ENCODE measurements at regions not wholly inside any gene's neighbourhood (a gene's known extent, or its start where the extent isn't known, plus 50 kb on each side); places are given as distances from the start of the nearest gene placed in this dataset.

GRCh38 chr5:125785407-125785806 is 637.8 kb upstream of the GRAMD2B start:
- 72 to 80% (median 73%) methylated on average over 2 of the region's 2 CpGs for WGBS, 4 donors
- intact Hi-C loops (cut with DNase I), result no loop called here
- H3K4me3 ChIP-seq, result no peak overlapping the region
- H3K27ac ChIP-seq, result no peak overlapping the region
- H3K4me1 ChIP-seq (replicated peaks in 1 of 2), result no peaks in the 10 kb centered on the region
- no peaks in the 10 kb centered on the region for H3K36me3 ChIP-seq (replicated peaks in 1 of 2)
- H3K9me3 ChIP-seq (replicated peaks in 1 of 3), result no peaks in the 10 kb centered on the region
- TF ChIP-seq CTCF (IDR thresholded peaks at IDR 0.05) (no peak), POLR2A (IDR thresholded peaks at IDR 0.05) (no peak)
- no peak for DNase-seq
- no peaks in the 10 kb centered on the region for H3K27me3 ChIP-seq

DNA sequence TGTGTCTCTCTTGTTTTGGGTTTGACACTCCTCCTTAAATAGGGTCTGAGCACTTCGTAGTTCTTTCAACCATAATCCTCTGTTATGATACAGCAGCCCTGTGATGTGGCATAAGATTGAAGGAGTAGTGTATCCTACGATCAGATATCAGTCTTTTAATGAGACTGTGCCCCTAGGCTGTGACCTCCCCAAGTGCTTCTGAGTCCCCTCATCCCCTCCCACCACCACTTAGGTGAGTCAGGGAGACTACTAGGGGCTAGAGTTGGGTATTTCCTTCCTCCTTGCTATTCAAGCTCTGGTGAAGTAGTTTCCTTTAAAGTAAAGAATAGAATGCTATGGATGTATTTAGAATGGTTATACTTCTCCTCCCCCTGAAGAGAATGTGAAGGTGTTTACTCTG is 637.2 kb upstream of the GRAMD2B start:
- 70 to 83% (median 76%) methylated on average over 2 of the region's 2 CpGs for WGBS, 4 donors
- no peaks in the 10 kb centered on the region for H3K36me3 ChIP-seq (replicated peaks in 1 of 2)
- H3K9me3 ChIP-seq (replicated peaks in 1 of 3), result no peaks in the 10 kb centered on the region
- H3K4me3 ChIP-seq, result no peak overlapping the region
- no peak for DNase-seq
- H3K27ac ChIP-seq, result no peak overlapping the region
- H3K4me1 ChIP-seq (replicated peaks in 1 of 2), result no peaks in the 10 kb centered on the region
- no peak for TF ChIP-seq CTCF (IDR thresholded peaks at IDR 0.05)
- TF ChIP-seq POLR2A (IDR thresholded peaks at IDR 0.05), result no peak
- H3K27me3 ChIP-seq, result no peaks in the 10 kb centered on the region
- intact Hi-C loops (cut with DNase I), result no loop called here

DNA sequence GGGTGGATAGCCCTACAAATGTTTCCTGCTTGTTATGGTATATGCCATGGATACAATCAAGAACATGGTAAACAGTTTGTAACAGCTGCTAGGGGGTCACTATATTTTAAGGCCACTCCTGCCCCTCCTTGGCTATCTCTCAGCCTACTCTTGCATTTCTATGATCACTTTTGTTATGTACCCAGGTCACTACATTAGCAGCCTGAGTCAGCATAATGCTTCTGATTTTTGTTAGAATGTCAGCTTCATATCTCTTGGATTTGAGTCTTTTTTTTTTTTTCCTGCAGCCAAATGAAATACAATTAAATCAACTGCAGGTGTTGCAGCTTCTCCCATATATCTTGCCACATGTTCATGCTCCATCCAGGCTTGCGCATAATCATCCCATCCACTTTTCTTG is 629.7 kb upstream of the GRAMD2B start:
- Histone ChIP-seq H3K9me3 (replicated peaks in 1 of 3) (no peaks in the 10 kb centered on the region), H3K4me1 (replicated peaks in 1 of 2) (no peaks in the 10 kb centered on the region), H3K27me3 (no peaks in the 10 kb centered on the region), H3K36me3 (replicated peaks in 1 of 2) (no peaks in the 10 kb centered on the region), H3K4me3 (no peak overlapping the region), H3K27ac (no peak overlapping the region)
- WGBS, 4 donors, result 92 to 100% (median 94%) methylated on average over 1 of the region's 1 CpG
- DNase-seq, result no peak
- intact Hi-C loops (cut with DNase I), result no loop called here
- TF ChIP-seq CTCF (IDR thresholded peaks at IDR 0.05), result no peak
- TF ChIP-seq POLR2A (IDR thresholded peaks at IDR 0.05), result no peak

DNA sequence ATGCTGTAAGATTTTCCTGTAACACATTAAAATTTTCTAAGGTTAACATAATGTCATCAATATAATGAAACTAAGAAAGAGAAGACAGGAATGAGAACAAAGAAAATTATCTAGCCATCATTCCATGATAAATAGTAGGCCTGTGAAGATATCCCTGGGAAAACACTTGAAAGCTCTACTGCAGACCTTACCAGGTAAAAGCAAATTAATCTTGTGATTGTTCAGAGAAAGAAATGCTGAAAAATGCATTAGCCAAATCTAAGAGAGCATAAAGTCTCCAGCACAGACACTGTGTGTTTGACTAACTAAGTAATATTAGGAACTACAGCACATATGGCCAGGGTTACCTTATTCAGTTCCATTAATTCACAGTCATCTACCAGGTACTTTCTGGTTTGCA is 628.3 kb upstream of the GRAMD2B start:
- Histone ChIP-seq H3K36me3 (replicated peaks in 1 of 2) (no peaks in the 10 kb centered on the region), H3K27ac (no peak overlapping the region), H3K4me1 (replicated peaks in 1 of 2) (no peaks in the 10 kb centered on the region), H3K4me3 (no peak overlapping the region), H3K9me3 (replicated peaks in 1 of 3) (no peaks in the 10 kb centered on the region), H3K27me3 (no peaks in the 10 kb centered on the region)
- no peak for TF ChIP-seq POLR2A (IDR thresholded peaks at IDR 0.05)
- TF ChIP-seq CTCF (IDR thresholded peaks at IDR 0.05), result no peak
- intact Hi-C loops (cut with DNase I), result no loop called here
- no peak for DNase-seq
